K562 (cell line): ENCODE measurements at regions not wholly inside any gene's neighbourhood (a gene's known extent, or its start where the extent isn't known, plus 50 kb on each side); places are given as distances from the start of the nearest gene placed in this dataset.
"Not testable (repeated sequence)": the region's sequence is repeated elsewhere in the genome, so short reads cannot be mapped to it uniquely, and the experiment has no call there.

Source experiments
- ZBTB26 ChIP-seq: fragments of 450-650 bp; formaldehyde crosslinking; IDR thresholded peaks from 2 replicates; pipeline ENCODE4 v1.4.0; 2022; ENCODE audit warnings: missing genetic modification characterization
- ZEB2 ChIP-seq: fragments of 450-650 bp; IDR thresholded peaks from 2 replicates; pipeline ENCODE4 v1.6.1; 2016

- not testable (repeated sequence) for TF ChIP-seq ZEB2; ZBTB26 (CRISPR knock-in tag)
Observed at GRCh38 chr2:228513480-228513879, 332.0 kb upstream of the SPHKAP start.
